ENCODE measurements at regions not wholly inside any gene's neighbourhood (a gene's known extent, or its start where the extent isn't known, plus 50 kb on each side); places are given as distances from the start of the nearest gene placed in this dataset.
A peak's percentile ranks its signal among the peaks of the same experiment; 100 is the strongest.

- no peak for DNase-seq (ENCODE audit: low read depth)
Measured at GRCh38 chr3:22225161-22225560, 474.2 kb upstream of the ZNF385D start.

GRCh38 chr3:22228705-22229104, 477.7 kb upstream of the ZNF385D start:
- DNase-seq (ENCODE audit: low read depth), result no peak

- DNase-seq (ENCODE audit: low read depth), result no peak
Measured at GRCh38 chr3:22231061-22231460, 480.1 kb upstream of the ZNF385D start.

- DNase-seq (ENCODE audit: low read depth), result no peak
Measured at GRCh38 chr3:22236490-22237270, 485.7 kb upstream of the ZNF385D start.

GRCh38 chr3:22239011-22239410, 488.0 kb upstream of the ZNF385D start:
- no peak for DNase-seq (ENCODE audit: low read depth)

- DNase-seq (ENCODE audit: low read depth), result no peak
Measured at GRCh38 chr3:22241110-22241509, 490.1 kb upstream of the ZNF385D start.

- DNase-seq (ENCODE audit: low read depth), result peak; percentile 75
Measured at GRCh38 chr3:22244761-22245521, 493.9 kb upstream of the ZNF385D start.

GRCh38 chr3:22245811-22246583, 495.0 kb upstream of the ZNF385D start:
- DNase-seq (ENCODE audit: low read depth), result no peak

- DNase-seq (ENCODE audit: low read depth), result no peak
Measured at GRCh38 chr3:22249658-22250057, 498.6 kb upstream of the ZNF385D start.

- DNase-seq (ENCODE audit: low read depth), result no peak
Measured at GRCh38 chr3:22257252-22257651, 506.2 kb upstream of the ZNF385D start.

- no peak for DNase-seq (ENCODE audit: low read depth)
Measured at GRCh38 chr3:22262386-22262785, 511.4 kb upstream of the ZNF385D start.

GRCh38 chr3:22263042-22263441, 512.0 kb upstream of the ZNF385D start:
- DNase-seq (ENCODE audit: low read depth), result peak; percentile 43

GRCh38 chr3:22265403-22265802, 514.4 kb upstream of the ZNF385D start:
- DNase-seq (ENCODE audit: low read depth), result no peak

GRCh38 chr3:22269831-22270230, 518.8 kb upstream of the ZNF385D start:
- DNase-seq (ENCODE audit: low read depth), result peak; percentile 33

GRCh38 chr3:22276351-22276750, 525.3 kb upstream of the ZNF385D start:
- no peak for DNase-seq (ENCODE audit: low read depth)

- peak; percentile 10 for DNase-seq (ENCODE audit: low read depth)
Measured at GRCh38 chr3:22284559-22284958, 533.5 kb upstream of the ZNF385D start.

GRCh38 chr3:22288756-22289155, 537.7 kb upstream of the ZNF385D start:
- no peak for DNase-seq (ENCODE audit: low read depth)

GRCh38 chr3:22292681-22293080, 541.7 kb upstream of the ZNF385D start:
- no peak for DNase-seq (ENCODE audit: low read depth)

GRCh38 chr3:22296601-22297000, 545.6 kb upstream of the ZNF385D start:
- no peak for DNase-seq (ENCODE audit: low read depth)

- DNase-seq (ENCODE audit: low read depth), result no peak
Measured at GRCh38 chr3:22297436-22297835, 546.4 kb upstream of the ZNF385D start.

- DNase-seq (ENCODE audit: low read depth), result no peak
Measured at GRCh38 chr3:22306454-22306853, 555.4 kb upstream of the ZNF385D start.

GRCh38 chr3:22308871-22309270, 557.9 kb upstream of the ZNF385D start:
- DNase-seq (ENCODE audit: low read depth), result no peak

- no peak for DNase-seq (ENCODE audit: low read depth)
Measured at GRCh38 chr3:22315925-22316324, 564.9 kb upstream of the ZNF385D start.
